ENCODE measurements at regions not wholly inside any gene's neighbourhood (a gene's known extent, or its start where the extent isn't known, plus 50 kb on each side); places are given as distances from the start of the nearest gene placed in this dataset.
A peak's percentile ranks its signal among the peaks of the same experiment; 100 is the strongest.

GRCh38 chr11:23288003-23288783, 427.9 kb upstream of the CCDC179 start:
- TF ChIP-seq, protein P1, sequence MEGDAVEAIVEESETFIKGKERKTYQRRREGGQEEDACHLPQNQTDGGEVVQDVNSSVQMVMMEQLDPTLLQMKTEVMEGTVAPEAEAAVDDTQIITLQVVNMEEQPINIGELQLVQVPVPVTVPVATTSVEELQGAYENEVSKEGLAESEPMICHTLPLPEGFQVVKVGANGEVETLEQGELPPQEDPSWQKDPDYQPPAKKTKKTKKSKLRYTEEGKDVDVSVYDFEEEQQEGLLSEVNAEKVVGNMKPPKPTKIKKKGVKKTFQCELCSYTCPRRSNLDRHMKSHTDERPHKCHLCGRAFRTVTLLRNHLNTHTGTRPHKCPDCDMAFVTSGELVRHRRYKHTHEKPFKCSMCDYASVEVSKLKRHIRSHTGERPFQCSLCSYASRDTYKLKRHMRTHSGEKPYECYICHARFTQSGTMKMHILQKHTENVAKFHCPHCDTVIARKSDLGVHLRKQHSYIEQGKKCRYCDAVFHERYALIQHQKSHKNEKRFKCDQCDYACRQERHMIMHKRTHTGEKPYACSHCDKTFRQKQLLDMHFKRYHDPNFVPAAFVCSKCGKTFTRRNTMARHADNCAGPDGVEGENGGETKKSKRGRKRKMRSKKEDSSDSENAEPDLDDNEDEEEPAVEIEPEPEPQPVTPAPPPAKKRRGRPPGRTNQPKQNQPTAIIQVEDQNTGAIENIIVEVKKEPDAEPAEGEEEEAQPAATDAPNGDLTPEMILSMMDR (IDR thresholded peaks at IDR 0.05; ENCODE audit: low read depth, low read length, missing control alignments): no peak
- H3K4me3 ChIP-seq (ENCODE audit: low read depth, low read length): no peak overlapping the region
- peak; percentile 23 for DNase-seq (ENCODE audit: low read depth)
- in situ Hi-C loops (cut with HindIII; ENCODE audit: low sequenced_read_pairs): no loop called here

DNA sequence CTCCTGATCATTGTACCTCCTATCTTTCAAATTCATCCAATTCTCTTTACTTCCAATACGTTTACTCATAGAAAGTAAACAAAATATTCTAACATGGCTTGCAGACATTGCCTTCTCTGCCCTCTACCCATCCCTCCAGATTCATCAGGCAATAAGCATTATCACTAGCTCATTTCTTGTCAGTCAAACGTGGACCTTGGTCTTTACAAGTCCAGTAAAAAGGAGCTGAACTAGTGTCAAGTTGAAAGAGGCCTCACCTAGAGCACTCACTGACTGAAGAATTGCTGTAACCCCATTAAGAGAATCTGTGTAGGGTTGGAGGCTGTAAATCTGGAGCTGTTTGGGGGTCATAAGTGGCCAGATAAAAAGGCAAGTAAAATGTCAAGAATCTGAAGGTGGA, 435.0 kb upstream of the CCDC179 start:
- TF ChIP-seq, protein P1 (IDR thresholded peaks at IDR 0.05; ENCODE audit: low read depth, low read length, missing control alignments): no peak
- H3K4me3 ChIP-seq (ENCODE audit: low read depth, low read length): no peak overlapping the region
- DNase-seq (ENCODE audit: low read depth): no peak
- in situ Hi-C loops (cut with HindIII; ENCODE audit: low sequenced_read_pairs): no loop called here

DNA sequence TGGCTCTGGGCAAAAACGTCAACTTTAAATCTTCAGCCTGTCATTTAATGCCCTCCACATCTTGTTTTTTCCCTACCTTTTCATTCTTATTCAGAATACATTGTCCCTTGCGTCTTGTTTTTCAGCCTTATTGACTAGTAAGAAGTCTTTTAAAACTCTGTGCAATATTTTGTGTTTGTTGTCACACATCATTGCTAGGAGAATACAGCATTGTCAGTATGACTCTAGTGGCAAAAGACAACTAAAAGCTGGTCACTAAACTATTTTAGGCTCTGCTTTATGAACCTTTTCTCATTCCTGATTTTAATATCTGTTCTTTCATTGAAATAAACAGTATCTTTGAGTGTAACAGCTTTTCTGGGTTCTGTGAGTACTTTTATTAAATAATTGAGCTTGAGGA, 447.8 kb upstream of the CCDC179 start:
- no peak for DNase-seq (ENCODE audit: low read depth)
- in situ Hi-C loops (cut with HindIII; ENCODE audit: low sequenced_read_pairs): no loop called here
- TF ChIP-seq, protein P1 (IDR thresholded peaks at IDR 0.05; ENCODE audit: low read depth, low read length, missing control alignments): no peak
- H3K4me3 ChIP-seq (ENCODE audit: low read depth, low read length): no peak overlapping the region

GRCh38 chr11:23310276-23310675, 450.0 kb upstream of the CCDC179 start:
- in situ Hi-C loops (cut with HindIII; ENCODE audit: low sequenced_read_pairs): no loop called here
- TF ChIP-seq, protein P1 (IDR thresholded peaks at IDR 0.05; ENCODE audit: low read depth, low read length, missing control alignments): no peak
- DNase-seq (ENCODE audit: low read depth): no peak
- no peak overlapping the region for H3K4me3 ChIP-seq (ENCODE audit: low read depth, low read length)

- no peak for DNase-seq (ENCODE audit: low read depth)
- H3K4me3 ChIP-seq (ENCODE audit: low read depth, low read length): no peak overlapping the region
- TF ChIP-seq, protein P1 (IDR thresholded peaks at IDR 0.05; ENCODE audit: low read depth, low read length, missing control alignments): no peak
- in situ Hi-C loops (cut with HindIII; ENCODE audit: low sequenced_read_pairs): no loop called here
Observed at GRCh38 chr11:23311986-23312940, 452.0 kb upstream of the CCDC179 start.

DNA sequence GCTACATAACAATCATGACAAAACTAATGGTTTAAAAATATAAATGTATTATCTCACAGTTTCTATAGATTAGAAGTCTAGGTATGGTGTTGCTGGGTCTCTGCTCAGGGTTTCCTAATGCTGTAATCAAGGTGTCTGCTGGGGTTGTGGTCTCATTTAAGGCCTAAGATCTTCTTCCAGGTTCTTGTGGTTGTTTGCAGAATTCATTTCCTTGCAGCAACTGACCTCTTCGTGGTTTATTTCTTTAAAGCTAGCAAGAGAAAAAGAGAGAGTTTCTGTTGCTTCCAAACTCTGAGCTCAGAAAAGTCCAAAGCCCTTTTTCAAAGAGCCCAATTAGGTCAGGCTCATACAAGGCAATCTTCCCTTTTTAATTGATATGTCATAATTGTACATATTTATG, 452.7 kb upstream of the CCDC179 start:
- no peak overlapping the region for H3K4me3 ChIP-seq (ENCODE audit: low read depth, low read length)
- TF ChIP-seq, protein P1 (IDR thresholded peaks at IDR 0.05; ENCODE audit: low read depth, low read length, missing control alignments): no peak
- in situ Hi-C loops (cut with HindIII; ENCODE audit: low sequenced_read_pairs): no loop called here
- DNase-seq (ENCODE audit: low read depth): peak; percentile 68
